Stimulated activated CD8-positive, alpha-beta memory T cell treated with anti-CD3 and anti-CD28 coated beads, Interleukin-15, amount 100 ng/mL, for 1 hour (primary cell): ENCODE measurements at regions not wholly inside any gene's neighbourhood (a gene's known extent, or its start where the extent isn't known, plus 50 kb on each side); places are given as distances from the start of the nearest gene placed in this dataset.
"Not testable (repeated sequence)": the region's sequence is repeated elsewhere in the genome, so short reads cannot be mapped to it uniquely, and the experiment has no call there.

Experiments used
- DNase-seq: peaks from one replicate; pipeline ENCODE4 v3.0.0-alpha.2; 2020; ENCODE audit warnings: low read depth

DNA sequence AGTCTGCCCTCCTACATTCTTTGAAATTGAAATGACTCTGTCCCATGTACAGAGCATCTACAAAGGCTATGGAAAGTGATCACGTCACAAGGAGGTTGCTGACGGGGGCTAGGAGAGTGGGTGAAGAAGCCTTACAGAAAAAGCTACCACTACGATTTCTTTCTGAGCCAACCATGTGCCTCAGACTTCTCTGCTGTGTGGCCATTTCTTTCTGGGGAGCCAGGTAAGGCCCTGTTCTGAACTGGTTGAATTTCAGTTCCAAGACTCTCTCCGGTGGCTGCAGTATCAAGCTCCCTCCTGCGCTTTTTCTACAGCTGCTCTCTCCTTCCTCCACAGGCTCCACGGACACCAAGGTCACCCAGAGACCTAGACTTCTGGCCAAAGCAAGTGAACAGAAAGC is 112.5 kb upstream of the PRSS1 start:
- no peak for DNase-seq

- DNase-seq, result not testable (repeated sequence)
Observed at GRCh38 chr7:142636107-142636506, 113.2 kb upstream of the PRSS1 start.

GRCh38 chr7:142632271-142633134 is 116.8 kb upstream of the PRSS1 start:
- DNase-seq, result no peak

DNA sequence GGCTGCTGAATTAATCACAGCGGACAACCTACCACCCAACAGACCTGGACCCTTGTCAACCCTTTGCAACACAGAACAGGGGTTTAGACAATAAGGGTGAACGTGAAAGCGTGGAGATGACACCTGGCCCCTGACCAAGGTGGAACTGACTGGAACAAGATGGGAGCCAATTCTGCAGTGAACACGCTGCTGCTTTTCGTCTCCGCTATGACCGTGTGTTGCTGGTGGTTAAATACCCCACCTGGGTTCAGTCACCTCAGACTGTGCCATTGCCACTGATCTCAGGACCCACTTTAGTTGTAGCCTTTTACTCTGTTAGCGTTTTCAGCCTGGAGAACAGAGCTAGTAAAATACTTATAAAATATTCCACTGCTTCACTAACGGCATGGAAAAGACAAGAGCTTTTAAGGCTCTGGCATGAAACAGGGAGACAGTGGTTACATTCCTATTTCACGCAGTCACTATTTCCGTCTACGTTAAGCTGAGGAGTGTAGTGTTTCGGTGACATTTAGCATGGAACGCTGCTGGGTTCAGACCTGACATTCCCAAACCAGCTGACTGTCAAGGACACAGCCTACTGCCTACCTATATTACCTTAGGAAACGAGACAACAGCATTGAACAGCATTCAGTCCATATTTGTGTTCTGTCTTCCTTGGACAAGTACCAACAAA is 119.5 kb upstream of the PRSS1 start:
- DNase-seq, result no peak

DNA sequence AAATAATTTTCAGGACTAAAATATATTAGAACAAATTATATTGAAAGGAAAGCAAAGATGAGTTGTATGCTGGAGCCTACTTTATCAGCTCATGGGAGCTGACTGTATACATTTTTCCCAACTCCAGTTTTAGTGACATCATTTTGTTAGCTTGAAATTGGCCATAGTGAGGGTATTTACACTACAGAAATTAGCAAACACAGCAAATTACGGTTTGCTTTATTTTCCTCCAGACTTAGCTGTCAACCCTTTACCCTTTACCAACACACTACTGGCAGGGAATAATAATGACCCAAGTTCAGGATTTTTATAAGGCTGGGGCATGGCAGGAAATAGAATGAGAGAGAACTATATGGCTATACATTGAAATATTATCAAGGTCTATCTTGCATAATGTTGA is 120.3 kb upstream of the PRSS1 start:
- DNase-seq, result no peak

- DNase-seq, result not testable (repeated sequence)
Observed at GRCh38 chr7:142627223-142627622, 122.0 kb upstream of the PRSS1 start.

GRCh38 chr7:142626420-142627035 is 122.7 kb upstream of the PRSS1 start:
- peak; percentile 57 for DNase-seq

- not testable (repeated sequence) for DNase-seq
Observed at GRCh38 chr7:142625216-142625615, 124.1 kb upstream of the PRSS1 start.

GRCh38 chr7:142620402-142620801 is 128.9 kb upstream of the PRSS1 start:
- DNase-seq, result no peak

DNA sequence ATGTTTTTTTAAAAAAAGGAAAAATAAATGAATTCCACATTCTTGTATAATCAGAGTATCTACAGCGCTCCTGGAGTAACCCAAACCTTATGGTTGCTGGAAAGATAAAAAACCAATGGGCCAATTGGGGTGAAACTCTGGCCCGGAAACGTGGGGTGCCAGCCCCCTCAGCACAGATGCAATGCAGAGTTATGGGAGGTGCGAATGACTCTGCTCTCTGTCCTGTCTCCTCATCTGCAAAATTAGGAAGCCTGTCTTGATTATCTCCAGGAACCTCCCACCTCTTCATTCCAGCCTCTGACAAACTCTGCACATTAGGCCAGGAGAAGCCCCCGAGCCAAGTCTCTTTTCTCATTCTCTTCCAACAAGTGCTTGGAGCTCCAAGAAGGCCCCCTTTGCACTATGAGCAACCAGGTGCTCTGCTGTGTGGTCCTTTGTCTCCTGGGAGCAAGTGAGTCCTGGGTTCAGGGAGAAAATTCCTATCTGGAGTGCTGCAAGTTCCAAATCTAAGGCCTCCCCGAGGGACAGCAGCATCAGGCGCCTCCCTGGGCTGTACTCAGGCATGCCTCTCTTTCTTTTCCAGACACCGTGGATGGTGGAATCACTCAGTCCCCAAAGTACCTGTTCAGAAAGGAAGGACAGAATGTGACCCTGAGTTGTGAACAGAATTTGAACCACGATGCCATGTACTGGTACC is 130.5 kb upstream of the PRSS1 start:
- no peak for DNase-seq

- DNase-seq, result no peak
Observed at GRCh38 chr7:142616842-142617241, 132.4 kb upstream of the PRSS1 start.

DNA sequence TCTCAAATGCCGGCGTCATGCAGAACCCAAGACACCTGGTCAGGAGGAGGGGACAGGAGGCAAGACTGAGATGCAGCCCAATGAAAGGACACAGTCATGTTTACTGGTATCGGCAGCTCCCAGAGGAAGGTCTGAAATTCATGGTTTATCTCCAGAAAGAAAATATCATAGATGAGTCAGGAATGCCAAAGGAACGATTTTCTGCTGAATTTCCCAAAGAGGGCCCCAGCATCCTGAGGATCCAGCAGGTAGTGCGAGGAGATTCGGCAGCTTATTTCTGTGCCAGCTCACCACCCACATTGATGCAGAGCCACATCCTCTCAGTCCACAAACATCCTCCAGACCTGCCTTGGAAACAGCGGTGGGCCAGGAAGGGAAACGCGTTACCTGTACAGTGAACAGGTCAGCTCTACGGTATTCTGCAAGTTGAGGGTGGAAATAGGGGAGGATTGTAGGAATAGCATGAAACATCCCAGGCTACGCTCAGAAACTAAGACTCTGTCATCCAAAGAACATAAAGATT is 133.1 kb upstream of the PRSS1 start:
- no peak for DNase-seq

DNA sequence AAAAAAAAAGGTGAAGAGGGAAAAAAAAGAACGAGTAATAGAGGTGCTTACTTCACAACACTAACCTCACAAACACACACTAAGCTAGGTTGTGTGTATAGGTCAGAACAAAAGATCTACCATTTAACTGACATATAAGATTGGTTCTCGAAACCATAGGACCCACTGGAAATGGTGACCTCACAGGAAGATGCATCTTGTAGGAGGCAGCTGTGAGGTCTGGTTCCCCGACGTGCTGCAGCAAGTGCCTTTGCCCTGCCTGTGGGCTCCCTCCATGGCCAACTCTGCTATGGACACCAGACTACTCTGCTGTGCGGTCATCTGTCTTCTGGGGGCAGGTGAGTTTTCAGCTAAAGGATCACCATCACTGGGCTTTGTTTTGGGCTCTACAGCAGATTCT is 133.8 kb upstream of the PRSS1 start:
- no peak for DNase-seq

DNA sequence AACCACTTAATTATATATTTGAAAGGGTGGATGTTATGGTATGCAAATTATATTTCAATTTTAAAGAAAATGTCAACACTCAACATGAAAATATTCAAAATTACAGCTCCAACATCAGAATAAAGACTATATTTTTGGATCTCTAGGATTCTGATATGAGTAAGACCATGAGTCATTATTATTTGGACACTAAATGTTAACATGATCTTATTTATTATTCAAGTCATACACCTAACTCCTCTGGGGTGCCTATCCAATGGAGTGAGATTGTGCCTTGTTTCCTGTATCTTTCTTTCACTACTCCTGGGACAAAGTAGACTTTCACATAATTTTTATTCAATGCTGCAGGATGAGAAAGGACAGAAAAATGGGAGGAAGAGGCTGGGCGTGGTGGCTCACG is 135.2 kb upstream of the PRSS1 start:
- DNase-seq, result no peak

GRCh38 chr7:142612237-142612881 is 136.9 kb upstream of the PRSS1 start:
- DNase-seq, result no peak

DNA sequence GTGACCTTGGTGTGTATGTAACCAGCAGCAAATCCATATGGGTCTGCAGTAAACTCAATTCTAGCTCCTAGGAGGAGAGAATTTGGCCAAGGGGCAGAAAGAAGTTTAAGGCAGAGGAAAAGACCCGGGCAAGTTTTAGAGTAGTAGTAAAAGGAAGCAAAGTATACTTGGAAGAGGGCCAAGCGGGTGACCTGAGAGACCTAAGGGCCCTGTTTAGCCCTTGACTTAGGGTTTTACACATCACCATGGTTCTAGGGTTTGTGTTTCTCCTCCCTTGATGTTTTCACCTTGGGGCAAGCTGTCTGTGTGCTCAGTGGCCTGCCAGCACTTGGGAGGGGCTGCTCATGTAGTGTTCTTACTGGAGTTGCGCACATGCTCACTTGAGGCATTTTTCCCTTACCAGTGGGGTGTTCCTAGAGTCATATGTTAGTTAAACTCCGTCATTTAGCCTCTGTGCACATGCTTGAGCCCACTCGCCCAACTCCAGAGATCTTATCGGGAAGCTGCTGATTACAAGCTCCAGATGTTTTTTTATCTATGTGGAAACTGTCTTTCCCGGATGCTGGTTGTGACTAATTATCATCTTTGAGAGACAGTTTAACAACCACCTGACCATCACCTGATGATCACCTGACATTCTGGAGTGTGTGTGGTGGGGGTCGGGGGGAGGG is 137.6 kb upstream of the PRSS1 start:
- DNase-seq, result no peak

- DNase-seq, result no peak
Observed at GRCh38 chr7:142608630-142609428, 140.4 kb upstream of the PRSS1 start.

DNA sequence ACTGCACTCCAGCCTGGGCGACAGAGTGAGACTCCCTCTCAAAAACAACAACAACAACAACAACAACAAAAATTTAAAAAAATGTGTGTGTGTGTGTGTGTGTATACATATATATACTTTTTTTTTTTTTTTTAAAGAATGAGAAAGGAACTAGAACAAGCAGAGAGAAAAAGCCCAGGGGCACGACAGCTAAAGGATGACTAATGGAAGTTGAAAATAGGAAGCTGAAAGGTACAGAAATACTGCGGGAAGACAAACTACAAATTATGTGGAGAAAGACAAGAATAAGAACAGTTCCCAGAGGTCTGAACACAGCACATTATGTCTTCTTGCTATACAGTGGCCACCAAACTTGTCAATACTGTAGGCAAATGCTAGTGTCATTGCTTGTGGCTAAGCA is 141.9 kb upstream of the PRSS1 start:
- no peak for DNase-seq

GRCh38 chr7:142606081-142606480 is 143.2 kb upstream of the PRSS1 start:
- DNase-seq, result no peak

GRCh38 chr7:142604671-142605070 is 144.6 kb upstream of the PRSS1 start:
- DNase-seq, result no peak
